ENCODE measurements at regions not wholly inside any gene's neighbourhood (a gene's known extent, or its start where the extent isn't known, plus 50 kb on each side); places are given as distances from the start of the nearest gene placed in this dataset.

- DNase-seq (no peak), ATAC-seq (no peak)
- no peak for TF ChIP-seq CTCF (IDR thresholded peaks at IDR 0.05)
- H3K4me1 ChIP-seq: no peaks in the 10 kb centered on the region
- H3K36me3 ChIP-seq (ENCODE audit: insufficient read depth in 1 of 2, low read depth in 1 of 2): no peaks in the 10 kb centered on the region
- H3K9me3 ChIP-seq: no peaks in the 10 kb centered on the region
- intact Hi-C loops (cut with DNase I): no loop called here
- H3K27me3 ChIP-seq (ENCODE audit: insufficient read depth in 3 of 3, low read length in 2 of 3): peaks cover 0 to 5% (median 0%) of the 10 kb centered on the region in 3 donors
- no peak overlapping the region for H3K4me3 ChIP-seq
- no peak overlapping the region for H3K27ac ChIP-seq
- WGBS, 3 donors: 83 to 90% (median 89%) methylated on average over 5 of the region's 5 CpGs
These were observed 331.1 kb downstream of the BCL11B start for GRCh38 chr14:98940693-98941437.

- intact Hi-C loops (cut with DNase I): no loop called here
- no peak for DNase-seq
- Histone ChIP-seq H3K36me3 (ENCODE audit: insufficient read depth in 1 of 2, low read depth in 1 of 2) (no peaks in the 10 kb centered on the region), H3K9me3 (no peaks in the 10 kb centered on the region), H3K27ac (no peak overlapping the region), H3K4me1 (no peaks in the 10 kb centered on the region), H3K4me3 (no peak overlapping the region), H3K27me3 (ENCODE audit: insufficient read depth in 3 of 3, low read length in 2 of 3) (peaks cover 0 to 5% (median 0%) of the 10 kb centered on the region in 3 donors)
- no peak for ATAC-seq
- no peak for TF ChIP-seq CTCF (IDR thresholded peaks at IDR 0.05)
These were observed 330.5 kb downstream of the BCL11B start for GRCh38 chr14:98941481-98941880.

- no peak for ATAC-seq
- intact Hi-C loops (cut with DNase I): no loop called here
These were observed 328.1 kb downstream of the BCL11B start for GRCh38 chr14:98943907-98944306.

GRCh38 chr14:98944989-98945388, 327.0 kb downstream of the BCL11B start:
- Histone ChIP-seq H3K27me3 (ENCODE audit: insufficient read depth in 3 of 3, low read length in 2 of 3) (no peaks in the 10 kb centered on the region), H3K27ac (no peak overlapping the region), H3K9me3 (no peaks in the 10 kb centered on the region), H3K4me3 (no peak overlapping the region), H3K36me3 (ENCODE audit: insufficient read depth in 1 of 2, low read depth in 1 of 2) (no peaks in the 10 kb centered on the region), H3K4me1 (no peaks in the 10 kb centered on the region)
- no peak for TF ChIP-seq CTCF (IDR thresholded peaks at IDR 0.05)
- intact Hi-C loops (cut with DNase I): no loop called here
- WGBS, 3 donors: 91 to 95% (median 93%) methylated on average over 5 of the region's 5 CpGs
- DNase-seq (no peak), ATAC-seq (no peak)

More at GRCh38 chr14:98943907-98944306, 328.1 kb downstream of the BCL11B start:
- Histone ChIP-seq H3K4me1 (no peaks in the 10 kb centered on the region), H3K27ac (no peak overlapping the region), H3K36me3 (ENCODE audit: insufficient read depth in 1 of 2, low read depth in 1 of 2) (no peaks in the 10 kb centered on the region), H3K4me3 (no peak overlapping the region), H3K9me3 (no peaks in the 10 kb centered on the region), H3K27me3 (ENCODE audit: insufficient read depth in 3 of 3, low read length in 2 of 3) (no peaks in the 10 kb centered on the region)
- no peak for DNase-seq
- 89 to 93% (median 90%) methylated on average over 6 of the region's 6 CpGs for WGBS, 3 donors
- no peak for TF ChIP-seq CTCF (IDR thresholded peaks at IDR 0.05)

Measured in psoas muscle (tissue), 7 donors.